MCF 10A (cell line): ENCODE measurements at regions not wholly inside any gene's neighbourhood (a gene's known extent, or its start where the extent isn't known, plus 50 kb on each side); places are given as distances from the start of the nearest gene placed in this dataset.

Experiments used
- BruUV-seq: library from RNA; stranded (reverse); fragments of 400-500 nt; replicated peaks from 2 replicates; lab custom pipeline; 2021; lab: Mats Ljungman, UMichigan
- CTCF ChIA-PET: fragments of 300-600 bp; sonication (Branson Sonifier 250); formaldehyde crosslinking; extraction: SDS; loops from one replicate; lab custom pipeline; 2021; ENCODE audit warnings: antibody characterized with exemption, inconsistent platforms; lab: Yijun Ruan, JAX
- POLR2A ChIA-PET: fragments of 300-600, 350-650 bp; sonication (Branson Sonifier 250); formaldehyde crosslinking; extraction: SDS; loops from one replicate; lab custom pipeline; 2020; ENCODE audit warnings: antibody characterized with exemption, inconsistent platforms; lab: Yijun Ruan, JAX
- DNase-seq: peaks from one replicate; pipeline ENCODE4 v3.0.0-alpha.2; 2018; ENCODE audit not compliant: unreplicated experiment
- H3K27ac Mint-ChIP-seq: one replicate; pipeline ENCODE4 v1.8.0; 2022; ENCODE audit warnings: mild to moderate bottlenecking, low read depth, mixed read lengths; ENCODE audit not compliant: unreplicated experiment
- H3K27me3 Mint-ChIP-seq: one replicate; pipeline ENCODE4 v1.8.0; 2022; ENCODE audit warnings: mixed read lengths; ENCODE audit not compliant: insufficient read depth, unreplicated experiment
- H3K36me3 Mint-ChIP-seq: one replicate; pipeline ENCODE4 v1.8.0; 2022; ENCODE audit warnings: mild to moderate bottlenecking, moderate library complexity, mixed read lengths; ENCODE audit not compliant: insufficient read depth, unreplicated experiment
- H3K4me1 Mint-ChIP-seq: one replicate; pipeline ENCODE4 v1.8.0; 2022; ENCODE audit warnings: mixed read lengths; ENCODE audit not compliant: insufficient read depth, unreplicated experiment
- H3K4me3 Mint-ChIP-seq: one replicate; pipeline ENCODE4 v1.8.0; 2022; ENCODE audit warnings: mild to moderate bottlenecking, moderate library complexity, mixed read lengths; ENCODE audit not compliant: unreplicated experiment
- H3K9me3 Mint-ChIP-seq: one replicate; pipeline ENCODE4 v1.8.0; 2022; ENCODE audit warnings: mixed read lengths; ENCODE audit not compliant: unreplicated experiment
- intact Hi-C: fragments of 100-400 bp; cut with micrococcal nuclease; formaldehyde crosslinking; loops from 2 replicates; pipeline ENCODE4 v1.14.1; 2022
- TF ChIP-seq, protein P1 (sequence below): fragments of 200-600 bp; IDR thresholded peaks from one replicate; pipeline ENCODE4 v1.8.0; 2022; ENCODE audit warnings: antibody characterized with exemption, mild to moderate bottlenecking; ENCODE audit not compliant: unreplicated experiment

- H3K4me3 Mint-ChIP-seq: no peak overlapping the region
- no peak for DNase-seq
- peaks cover 12% of the 10 kb centered on the region for H3K9me3 Mint-ChIP-seq
- H3K4me1 Mint-ChIP-seq: peaks cover 8% of the 10 kb centered on the region
- intact Hi-C loops: no loop called here
- TF ChIP-seq, protein P1, sequence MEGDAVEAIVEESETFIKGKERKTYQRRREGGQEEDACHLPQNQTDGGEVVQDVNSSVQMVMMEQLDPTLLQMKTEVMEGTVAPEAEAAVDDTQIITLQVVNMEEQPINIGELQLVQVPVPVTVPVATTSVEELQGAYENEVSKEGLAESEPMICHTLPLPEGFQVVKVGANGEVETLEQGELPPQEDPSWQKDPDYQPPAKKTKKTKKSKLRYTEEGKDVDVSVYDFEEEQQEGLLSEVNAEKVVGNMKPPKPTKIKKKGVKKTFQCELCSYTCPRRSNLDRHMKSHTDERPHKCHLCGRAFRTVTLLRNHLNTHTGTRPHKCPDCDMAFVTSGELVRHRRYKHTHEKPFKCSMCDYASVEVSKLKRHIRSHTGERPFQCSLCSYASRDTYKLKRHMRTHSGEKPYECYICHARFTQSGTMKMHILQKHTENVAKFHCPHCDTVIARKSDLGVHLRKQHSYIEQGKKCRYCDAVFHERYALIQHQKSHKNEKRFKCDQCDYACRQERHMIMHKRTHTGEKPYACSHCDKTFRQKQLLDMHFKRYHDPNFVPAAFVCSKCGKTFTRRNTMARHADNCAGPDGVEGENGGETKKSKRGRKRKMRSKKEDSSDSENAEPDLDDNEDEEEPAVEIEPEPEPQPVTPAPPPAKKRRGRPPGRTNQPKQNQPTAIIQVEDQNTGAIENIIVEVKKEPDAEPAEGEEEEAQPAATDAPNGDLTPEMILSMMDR: no peak
- no peak overlapping the region for H3K27ac Mint-ChIP-seq
- no peaks in the 10 kb centered on the region for H3K27me3 Mint-ChIP-seq
- CTCF ChIA-PET: no interaction called here
- H3K36me3 Mint-ChIP-seq: no peaks in the 10 kb centered on the region
- no TSS peak for BruUV-seq
- POLR2A ChIA-PET: no interaction called here
Observed at GRCh38 chr6:166040292-166040691, 127.4 kb downstream of the TBXT start.

DNA sequence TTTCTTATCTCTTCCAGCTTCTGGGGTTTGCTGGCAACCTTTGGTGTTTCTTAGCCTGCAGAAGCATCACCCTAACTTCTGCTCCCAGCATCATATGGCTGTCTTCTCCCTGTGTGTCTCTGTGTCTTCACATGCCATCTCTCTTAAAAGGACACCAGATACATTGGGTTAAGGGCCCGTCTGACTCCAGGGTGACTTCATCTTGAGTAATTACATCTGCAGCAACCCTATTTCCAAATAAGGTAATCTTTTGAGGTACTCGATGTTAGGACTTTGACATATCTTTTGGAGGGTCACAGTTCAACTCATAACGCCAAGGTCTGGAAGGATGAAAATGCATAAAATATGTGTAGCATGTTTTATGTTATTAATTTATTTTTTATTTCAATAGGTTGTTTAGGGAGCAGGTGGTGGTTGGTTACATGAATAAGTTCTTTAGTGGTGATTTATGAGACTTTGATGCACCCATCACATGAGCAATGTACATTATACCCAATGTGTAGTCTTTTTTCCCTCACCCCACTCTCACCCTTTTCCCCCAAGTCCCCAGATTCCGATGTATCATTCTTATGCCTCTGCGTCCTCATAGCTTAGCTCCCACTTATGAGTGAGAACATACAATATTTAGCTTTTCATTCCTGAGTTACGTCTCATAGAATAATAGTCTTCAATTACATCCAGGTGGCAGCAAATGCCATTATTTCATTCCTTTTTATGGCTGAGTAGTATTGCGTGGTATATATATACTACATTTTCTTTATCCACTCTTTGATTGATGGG, 131.1 kb downstream of the TBXT start:
- Mint-ChIP-seq H3K36me3 (no peaks in the 10 kb centered on the region), H3K27ac (no peak overlapping the region), H3K9me3 (peaks cover 12% of the 10 kb centered on the region), H3K4me1 (peaks cover 6% of the 10 kb centered on the region), H3K4me3 (no peak overlapping the region), H3K27me3 (no peaks in the 10 kb centered on the region)
- BruUV-seq: no TSS peak
- no peak for DNase-seq
- intact Hi-C loops: no loop called here
- POLR2A ChIA-PET: no interaction called here
- CTCF ChIA-PET: no interaction called here
- TF ChIP-seq, protein P1: no peak

DNA sequence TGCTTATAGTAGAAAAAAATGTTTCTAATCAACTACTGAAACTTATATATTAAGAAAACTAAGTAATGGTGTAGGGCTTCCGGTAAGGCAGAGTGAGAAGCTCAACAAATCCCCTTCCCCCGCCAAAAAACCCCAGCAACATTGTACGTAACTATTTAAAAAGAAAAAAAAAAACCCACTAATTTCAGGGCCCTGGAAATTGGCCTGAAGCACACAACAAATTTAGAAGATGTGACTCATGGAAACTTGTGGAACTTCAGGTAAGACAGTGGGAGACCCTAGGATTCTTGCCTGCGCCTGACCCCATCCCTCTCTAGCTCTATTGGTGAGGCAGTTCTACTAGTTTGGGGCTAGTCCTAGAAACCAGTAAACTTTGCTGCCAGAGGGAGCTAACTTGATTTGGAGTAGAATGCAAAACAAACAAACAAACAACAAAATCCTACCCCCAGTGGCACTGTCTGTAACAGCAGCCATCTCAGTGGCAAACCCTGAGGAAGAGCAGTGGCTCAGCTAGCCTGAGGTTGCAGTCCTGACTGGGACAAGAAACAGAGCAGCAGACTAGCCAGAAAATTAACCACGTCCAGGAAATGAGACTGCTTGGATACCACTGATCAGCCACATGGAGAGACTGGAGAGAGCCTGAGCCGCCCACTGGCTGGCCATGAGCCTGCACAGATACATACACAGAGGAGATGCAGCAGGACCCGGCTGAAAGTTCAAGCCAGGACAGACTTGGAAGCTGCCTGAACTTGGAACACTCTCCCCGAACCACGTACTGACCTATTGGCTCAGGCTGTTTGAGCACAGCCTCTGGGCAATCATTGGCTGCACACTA, 135.1 kb downstream of the TBXT start:
- Mint-ChIP-seq H3K36me3 (no peaks in the 10 kb centered on the region), H3K27ac (no peak overlapping the region), H3K9me3 (no peaks in the 10 kb centered on the region), H3K27me3 (no peaks in the 10 kb centered on the region), H3K4me3 (no peak overlapping the region), H3K4me1 (peaks cover 6% of the 10 kb centered on the region)
- ChIA-PET CTCF (interaction anchor here (0.6 to 1.1 kb wide), 6 partner anchors 25 to 1749 kb away, joined by 3 to 4 read pairs (median 3); no protein-coding TSS in a partner anchor), POLR2A (interaction anchor here (0.7 kb wide), 2 partner anchors 11 to 139 kb away, joined by 3 to 4 read pairs; no protein-coding TSS in a partner anchor)
- intact Hi-C loops: no loop called here
- TF ChIP-seq, protein P1: peak; percentile 23
- peak; percentile 61 for DNase-seq
- no TSS peak for BruUV-seq

GRCh38 chr6:166031275-166031674, 136.4 kb downstream of the TBXT start:
- no peaks in the 10 kb centered on the region for H3K9me3 Mint-ChIP-seq
- DNase-seq: no peak
- TF ChIP-seq, protein P1: no peak
- H3K36me3 Mint-ChIP-seq: no peaks in the 10 kb centered on the region
- no TSS peak for BruUV-seq
- H3K4me3 Mint-ChIP-seq: no peak overlapping the region
- ChIA-PET CTCF (no interaction called here), POLR2A (interaction anchor here (0.7 kb wide), 1 partner anchor 153 kb away, joined by 3 read pairs; no protein-coding TSS in a partner anchor)
- H3K27me3 Mint-ChIP-seq: no peaks in the 10 kb centered on the region
- H3K27ac Mint-ChIP-seq: no peak overlapping the region
- intact Hi-C loops: no loop called here
- H3K4me1 Mint-ChIP-seq: peaks cover 6% of the 10 kb centered on the region
